Esophagus muscularis mucosa (tissue), 4 donors: ENCODE measurements at regions not wholly inside any gene's neighbourhood (a gene's known extent, or its start where the extent isn't known, plus 50 kb on each side); places are given as distances from the start of the nearest gene placed in this dataset.

ENCODE experiments used
- CTCF ChIP-seq, 3 experiments: fragments of 200-600 bp in 2 of 3; fragments of 450-650 bp in 1 of 3; sonication (generic) in 2 of 3; IDR thresholded peaks; one replicate each; pipeline ENCODE4 v1.5.1; 2017 to 2019; ENCODE audit warnings: antibody characterized with exemption in 3 of 3, mild to moderate bottlenecking in 2 of 3, moderate library complexity in 1 of 3
- EP300 ChIP-seq: sonication (generic); formaldehyde crosslinking; IDR thresholded peaks from one replicate; pipeline ENCODE4 v1.6.1; 2017; ENCODE audit warnings: antibody characterized with exemption
- POLR2A ChIP-seq: fragments of 450-650 bp; IDR thresholded peaks from one replicate; pipeline ENCODE4 v1.6.1; 2017; ENCODE audit warnings: antibody characterized with exemption, moderate library complexity, mild to moderate bottlenecking, low read depth
- POLR2AphosphoS5 ChIP-seq, 2 donors: sonication (generic); formaldehyde crosslinking; IDR thresholded peaks; one replicate each; pipeline ENCODE4 v1.6.1; 2017; ENCODE audit warnings: antibody characterized with exemption in 2 of 2

GRCh38 chr12:75571656-75572205, 60.3 kb upstream of the KRR1 start:
- TF ChIP-seq POLR2AphosphoS5 (IDR thresholded peaks at IDR 0.05): no peak
- TF ChIP-seq EP300: no peak
- no peak for TF ChIP-seq CTCF (IDR thresholded peaks at IDR 0.05)
- no peak for TF ChIP-seq POLR2A
